GM12878 (cell line): ENCODE measurements at regions not wholly inside any gene's neighbourhood (a gene's known extent, or its start where the extent isn't known, plus 50 kb on each side); places are given as distances from the start of the nearest gene placed in this dataset.

ENCODE experiments used
- ATAC-seq: fragments of 200-7000 bp; cut with Tn5 transposase; 3 replicates; pipeline ENCODE4 v1.9.1; 2020; ENCODE audit warnings: mild to moderate bottlenecking, moderate library complexity
- BruUV-seq: library from RNA; stranded (reverse); fragments of 400-500 nt; replicated peaks from 2 replicates; lab custom pipeline; 2021; lab: Mats Ljungman, UMichigan
- CTCF ChIA-PET: fragments of 300-600 bp; sonication (Branson Sonifier 250); formaldehyde crosslinking; extraction: SDS; loops from one replicate; lab custom pipeline; 2021; ENCODE audit warnings: inconsistent platforms; lab: Yijun Ruan, JAX
- POLR2A ChIA-PET: fragments of 350-600 bp; formaldehyde crosslinking; extraction: SDS; loops from one replicate; lab custom pipeline; 2021; ENCODE audit warnings: inconsistent platforms; lab: Charles Lee
- RAD21 ChIA-PET: fragments of 300-600 bp; sonication (Branson Sonifier 250); formaldehyde crosslinking; loops from one replicate; lab custom pipeline; 2023; ENCODE audit warnings: antibody characterized with exemption; ENCODE audit not compliant: unreplicated experiment; lab: Charles Lee
- SMC1A ChIA-PET: fragments of 300-600 bp; sonication (Branson Sonifier 250); formaldehyde crosslinking; loops from one replicate; lab custom pipeline; 2023; ENCODE audit not compliant: unreplicated experiment, uncharacterized antibody; lab: Charles Lee
- DNase-seq: peaks from one replicate; pipeline ENCODE4 v3.0.0-alpha.2; 2011; ENCODE audit warnings: low read depth, low spot score
- FAIRE-seq: peaks from 3 replicates; lab custom pipeline; 2011; peaks lifted over from hg19 to GRCh38; lab: Jason Lieb, UNC
- H2AFZ ChIP-seq: 2 replicates; pipeline ENCODE4 v1.6.0; 2011; ENCODE audit warnings: low read depth, low read length, control low read depth; ENCODE audit not compliant: control insufficient read depth
- H3K27ac ChIP-seq: 2 replicates; pipeline ENCODE4 v1.5.1; 2011; ENCODE audit warnings: control low read depth; ENCODE audit not compliant: control insufficient read depth, insufficient read depth
- H3K27me3 ChIP-seq, 2 experiments: replicated peaks in 1 of 2; 2 replicates each; pipeline versions ENCODE4 v1.6.0 to v1.6.1; 2011; ENCODE audit warnings: low read length in 1 of 2; ENCODE audit not compliant: control insufficient read depth in 2 of 2, insufficient read depth in 2 of 2
- H3K36me3 ChIP-seq, 2 experiments: 2 replicates each; pipeline ENCODE4 v1.5.1; 2011; ENCODE audit warnings: low read length in 1 of 2; ENCODE audit not compliant: control insufficient read depth in 2 of 2, insufficient read depth in 2 of 2
- H3K4me1 ChIP-seq: 2 replicates; pipeline ENCODE4 v1.6.1; 2011; ENCODE audit warnings: mild to moderate bottlenecking, low read length, moderate library complexity, mixed read lengths; ENCODE audit not compliant: control insufficient read depth, insufficient read depth
- H3K4me2 ChIP-seq: 2 replicates; pipeline ENCODE4 v1.6.0; 2011; ENCODE audit warnings: control low read depth; ENCODE audit not compliant: control insufficient read depth, insufficient read depth
- H3K4me3 ChIP-seq: fragments of 200-600 bp; sonication (generic); 2 replicates; pipeline ENCODE4 v1.5.1; 2016
- H3K79me2 ChIP-seq: 2 replicates; pipeline ENCODE4 v1.6.0; 2011; ENCODE audit warnings: low read length; ENCODE audit not compliant: control insufficient read depth, insufficient read depth
- H3K9ac ChIP-seq: 2 replicates; pipeline ENCODE4 v1.8.0; 2011; ENCODE audit warnings: low read length, control low read depth, mixed read lengths; ENCODE audit not compliant: control insufficient read depth, insufficient read depth
- H3K9me3 ChIP-seq: replicated peaks from 3 replicates; pipeline ENCODE4 v1.5.1; 2011; ENCODE audit warnings: mild to moderate bottlenecking, low read length; ENCODE audit not compliant: control insufficient read depth, insufficient read depth
- H4K20me1 ChIP-seq: 2 replicates; pipeline ENCODE4 v1.6.0; 2011; ENCODE audit not compliant: control insufficient read depth, insufficient read depth
- WGBS: methylation state at CpG from one replicate; pipeline ENCODE4 v1.1.6; 2016; ENCODE audit warnings: low lambda C conversion rate; ENCODE audit not compliant: insufficient replicate concordance, insufficient coverage; ENCODE audit errors: missing lambda C conversion rate; 5-methylcytosine and 5-hydroxymethylcytosine counted together
- in situ Hi-C: fragments of 300-500 bp; cut with MboI; formaldehyde crosslinking; loops from 9 replicates; pipeline ENCODE4 v1.14.3; 2018; ENCODE audit warnings: mixed read lengths
- intact Hi-C: fragments of 100-400 bp; cut with micrococcal nuclease; formaldehyde crosslinking; loops from one replicate; pipeline ENCODE4 v1.14.2; 2022; ENCODE audit not compliant: unreplicated experiment
- TF ChIP-seq, protein P1 (sequence below): fragments of 450-650 bp; IDR thresholded peaks from 2 replicates; pipeline ENCODE4 v1.6.1; 2018; ENCODE audit warnings: mild to moderate bottlenecking, low read depth, moderate library complexity; ENCODE audit not compliant: partially characterized antibody
- TF ChIP-seq, protein P2 (sequence below): fragments of 450-650 bp; IDR thresholded peaks from 2 replicates; pipeline ENCODE4 v1.6.1; 2017; ENCODE audit warnings: mild to moderate bottlenecking
- TF ChIP-seq, protein P3 (sequence below): fragments of 450-650 bp; IDR thresholded peaks from 2 replicates; pipeline ENCODE4 v1.6.1; 2016; ENCODE audit warnings: mild to moderate bottlenecking, moderate library complexity, borderline replicate concordance

DNA sequence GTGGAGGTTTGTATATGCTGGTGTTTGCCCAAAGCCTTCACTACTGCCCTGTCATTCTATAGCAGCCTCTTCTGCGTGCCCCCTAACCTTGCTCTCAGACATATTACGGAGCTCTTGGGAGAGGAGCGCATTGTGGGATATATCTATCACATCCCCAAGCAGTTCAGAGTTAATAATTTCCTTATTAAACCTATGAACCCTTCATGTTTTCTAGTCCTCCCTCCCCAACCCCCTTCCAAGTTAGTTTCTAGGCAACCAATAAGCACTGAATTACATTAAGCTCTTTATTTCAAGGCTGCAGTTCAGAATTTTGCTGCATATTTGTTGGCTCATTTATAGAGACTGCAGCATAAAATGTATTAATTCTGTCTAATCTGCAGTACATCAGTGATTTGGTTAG, 57.3 kb upstream of the GRM7 start:
- no TSS peak for BruUV-seq
- H3K36me3 ChIP-seq: no peaks in the 10 kb centered on the region
- no peak overlapping the region for H3K9ac ChIP-seq
- 65% methylated on average over 3 of the region's 3 CpGs for WGBS
- TF ChIP-seq, protein P1, sequence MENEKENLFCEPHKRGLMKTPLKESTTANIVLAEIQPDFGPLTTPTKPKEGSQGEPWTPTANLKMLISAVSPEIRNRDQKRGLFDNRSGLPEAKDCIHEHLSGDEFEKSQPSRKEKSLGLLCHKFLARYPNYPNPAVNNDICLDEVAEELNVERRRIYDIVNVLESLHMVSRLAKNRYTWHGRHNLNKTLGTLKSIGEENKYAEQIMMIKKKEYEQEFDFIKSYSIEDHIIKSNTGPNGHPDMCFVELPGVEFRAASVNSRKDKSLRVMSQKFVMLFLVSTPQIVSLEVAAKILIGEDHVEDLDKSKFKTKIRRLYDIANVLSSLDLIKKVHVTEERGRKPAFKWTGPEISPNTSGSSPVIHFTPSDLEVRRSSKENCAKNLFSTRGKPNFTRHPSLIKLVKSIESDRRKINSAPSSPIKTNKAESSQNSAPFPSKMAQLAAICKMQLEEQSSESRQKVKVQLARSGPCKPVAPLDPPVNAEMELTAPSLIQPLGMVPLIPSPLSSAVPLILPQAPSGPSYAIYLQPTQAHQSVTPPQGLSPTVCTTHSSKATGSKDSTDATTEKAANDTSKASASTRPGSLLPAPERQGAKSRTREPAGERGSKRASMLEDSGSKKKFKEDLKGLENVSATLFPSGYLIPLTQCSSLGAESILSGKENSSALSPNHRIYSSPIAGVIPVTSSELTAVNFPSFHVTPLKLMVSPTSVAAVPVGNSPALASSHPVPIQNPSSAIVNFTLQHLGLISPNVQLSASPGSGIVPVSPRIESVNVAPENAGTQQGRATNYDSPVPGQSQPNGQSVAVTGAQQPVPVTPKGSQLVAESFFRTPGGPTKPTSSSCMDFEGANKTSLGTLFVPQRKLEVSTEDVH: no peak
- TF ChIP-seq, protein P2, sequence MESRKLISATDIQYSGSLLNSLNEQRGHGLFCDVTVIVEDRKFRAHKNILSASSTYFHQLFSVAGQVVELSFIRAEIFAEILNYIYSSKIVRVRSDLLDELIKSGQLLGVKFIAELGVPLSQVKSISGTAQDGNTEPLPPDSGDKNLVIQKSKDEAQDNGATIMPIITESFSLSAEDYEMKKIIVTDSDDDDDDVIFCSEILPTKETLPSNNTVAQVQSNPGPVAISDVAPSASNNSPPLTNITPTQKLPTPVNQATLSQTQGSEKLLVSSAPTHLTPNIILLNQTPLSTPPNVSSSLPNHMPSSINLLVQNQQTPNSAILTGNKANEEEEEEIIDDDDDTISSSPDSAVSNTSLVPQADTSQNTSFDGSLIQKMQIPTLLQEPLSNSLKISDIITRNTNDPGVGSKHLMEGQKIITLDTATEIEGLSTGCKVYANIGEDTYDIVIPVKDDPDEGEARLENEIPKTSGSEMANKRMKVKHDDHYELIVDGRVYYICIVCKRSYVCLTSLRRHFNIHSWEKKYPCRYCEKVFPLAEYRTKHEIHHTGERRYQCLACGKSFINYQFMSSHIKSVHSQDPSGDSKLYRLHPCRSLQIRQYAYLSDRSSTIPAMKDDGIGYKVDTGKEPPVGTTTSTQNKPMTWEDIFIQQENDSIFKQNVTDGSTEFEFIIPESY: no peak
- TF ChIP-seq, protein P3, sequence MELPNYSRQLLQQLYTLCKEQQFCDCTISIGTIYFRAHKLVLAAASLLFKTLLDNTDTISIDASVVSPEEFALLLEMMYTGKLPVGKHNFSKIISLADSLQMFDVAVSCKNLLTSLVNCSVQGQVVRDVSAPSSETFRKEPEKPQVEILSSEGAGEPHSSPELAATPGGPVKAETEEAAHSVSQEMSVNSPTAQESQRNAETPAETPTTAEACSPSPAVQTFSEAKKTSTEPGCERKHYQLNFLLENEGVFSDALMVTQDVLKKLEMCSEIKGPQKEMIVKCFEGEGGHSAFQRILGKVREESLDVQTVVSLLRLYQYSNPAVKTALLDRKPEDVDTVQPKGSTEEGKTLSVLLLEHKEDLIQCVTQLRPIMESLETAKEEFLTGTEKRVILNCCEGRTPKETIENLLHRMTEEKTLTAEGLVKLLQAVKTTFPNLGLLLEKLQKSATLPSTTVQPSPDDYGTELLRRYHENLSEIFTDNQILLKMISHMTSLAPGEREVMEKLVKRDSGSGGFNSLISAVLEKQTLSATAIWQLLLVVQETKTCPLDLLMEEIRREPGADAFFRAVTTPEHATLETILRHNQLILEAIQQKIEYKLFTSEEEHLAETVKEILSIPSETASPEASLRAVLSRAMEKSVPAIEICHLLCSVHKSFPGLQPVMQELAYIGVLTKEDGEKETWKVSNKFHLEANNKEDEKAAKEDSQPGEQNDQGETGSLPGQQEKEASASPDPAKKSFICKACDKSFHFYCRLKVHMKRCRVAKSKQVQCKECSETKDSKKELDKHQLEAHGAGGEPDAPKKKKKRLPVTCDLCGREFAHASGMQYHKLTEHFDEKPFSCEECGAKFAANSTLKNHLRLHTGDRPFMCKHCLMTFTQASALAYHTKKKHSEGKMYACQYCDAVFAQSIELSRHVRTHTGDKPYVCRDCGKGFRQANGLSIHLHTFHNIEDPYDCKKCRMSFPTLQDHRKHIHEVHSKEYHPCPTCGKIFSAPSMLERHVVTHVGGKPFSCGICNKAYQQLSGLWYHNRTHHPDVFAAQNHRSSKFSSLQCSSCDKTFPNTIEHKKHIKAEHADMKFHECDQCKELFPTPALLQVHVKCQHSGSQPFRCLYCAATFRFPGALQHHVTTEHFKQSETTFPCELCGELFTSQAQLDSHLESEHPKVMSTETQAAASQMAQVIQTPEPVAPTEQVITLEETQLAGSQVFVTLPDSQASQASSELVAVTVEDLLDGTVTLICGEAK: no peak
- H3K79me2 ChIP-seq: no peaks in the 10 kb centered on the region
- no peaks in the 10 kb centered on the region for H3K4me1 ChIP-seq
- ChIA-PET RAD21 (interaction anchor here (0.7 to 1.3 kb wide), 3 partner anchors 164 to 646 kb away, joined by 3 to 7 read pairs (median 3); no protein-coding TSS in a partner anchor), CTCF (interaction anchor here (1.2 to 2.7 kb wide), 3 partner anchors 79 to 599 kb away, joined by 3 to 19 read pairs (median 3); no protein-coding TSS in a partner anchor), SMC1A (interaction anchor here (0.7 to 1.7 kb wide), 5 partner anchors 18 to 1375 kb away, joined by 3 to 4 read pairs (median 4); no protein-coding TSS in a partner anchor), POLR2A (interaction anchor here (0.6 to 0.7 kb wide), 2 partner anchors 247 to 586 kb away, joined by 4 read pairs; no protein-coding TSS in a partner anchor)
- ATAC-seq (no peak), DNase-seq (no peak), FAIRE-seq (no peak)
- in situ Hi-C loops: no loop called here
- H4K20me1 ChIP-seq: no peaks in the 10 kb centered on the region
- no peaks in the 10 kb centered on the region for H3K9me3 ChIP-seq
- no peak overlapping the region for H3K27ac ChIP-seq
- intact Hi-C loops: no loop called here
- no peaks in the 10 kb centered on the region for H3K27me3 ChIP-seq
- H2AFZ ChIP-seq: no peak overlapping the region
- no peak overlapping the region for H3K4me2 ChIP-seq
- H3K4me3 ChIP-seq: no peak overlapping the region
